ENCODE measurements at regions not wholly inside any gene's neighbourhood (a gene's known extent, or its start where the extent isn't known, plus 50 kb on each side); places are given as distances from the start of the nearest gene placed in this dataset.

DNA sequence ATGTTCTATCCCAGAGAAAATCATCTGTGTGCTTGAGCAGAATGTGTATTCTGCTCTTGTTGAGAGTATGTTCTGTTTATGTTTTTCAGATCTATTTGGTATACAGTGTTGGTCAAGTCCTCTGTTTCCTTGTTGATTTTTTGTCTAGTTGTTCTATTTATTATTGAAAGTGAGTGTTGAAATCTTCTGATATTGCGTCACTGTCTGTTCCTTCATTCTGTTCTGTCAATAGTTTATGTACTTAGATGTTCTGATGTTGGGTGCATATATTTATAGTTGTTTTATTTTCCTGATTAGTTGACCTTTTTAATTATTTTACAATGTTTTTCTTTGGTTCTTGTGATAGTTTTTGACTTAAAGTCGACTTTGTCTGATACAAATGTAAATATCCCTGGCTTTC is 458.7 kb upstream of the HSF2 start:
- TF ChIP-seq, protein P1, sequence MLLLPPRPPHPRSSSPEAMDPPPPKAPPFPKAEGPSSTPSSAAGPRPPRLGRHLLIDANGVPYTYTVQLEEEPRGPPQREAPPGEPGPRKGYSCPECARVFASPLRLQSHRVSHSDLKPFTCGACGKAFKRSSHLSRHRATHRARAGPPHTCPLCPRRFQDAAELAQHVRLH (tag by site-specific recombination; IDR thresholded peaks at IDR 0.05), result no peak
- TF ChIP-seq ZNF248 (tag by site-specific recombination; IDR thresholded peaks at IDR 0.05) (no peak), ZBTB8A (tag by site-specific recombination; IDR thresholded peaks at IDR 0.05) (no peak), ZNF785 (tag by site-specific recombination; IDR thresholded peaks at IDR 0.05) (no peak), ZNF433 (tag by site-specific recombination; IDR thresholded peaks at IDR 0.05; ENCODE audit: low read depth) (no peak), ZNF175 (tag by site-specific recombination; IDR thresholded peaks at IDR 0.05) (no peak), ZNF292 (tag by site-specific recombination; IDR thresholded peaks at IDR 0.05; ENCODE audit: borderline replicate concordance, low read depth) (no peak), ZNF677 (tag by site-specific recombination; IDR thresholded peaks at IDR 0.05) (no peak), ZNF10 (tag by site-specific recombination; IDR thresholded peaks at IDR 0.05) (no peak), ZNF274 (IDR thresholded peaks at IDR 0.05; ENCODE audit: low read length) (no peak), ZNF274 (tag by site-specific recombination; IDR thresholded peaks at IDR 0.05; ENCODE audit: borderline replicate concordance) (no peak), ZNF707 (tag by site-specific recombination; IDR thresholded peaks at IDR 0.05) (no peak)
- TF ChIP-seq, protein P2, sequence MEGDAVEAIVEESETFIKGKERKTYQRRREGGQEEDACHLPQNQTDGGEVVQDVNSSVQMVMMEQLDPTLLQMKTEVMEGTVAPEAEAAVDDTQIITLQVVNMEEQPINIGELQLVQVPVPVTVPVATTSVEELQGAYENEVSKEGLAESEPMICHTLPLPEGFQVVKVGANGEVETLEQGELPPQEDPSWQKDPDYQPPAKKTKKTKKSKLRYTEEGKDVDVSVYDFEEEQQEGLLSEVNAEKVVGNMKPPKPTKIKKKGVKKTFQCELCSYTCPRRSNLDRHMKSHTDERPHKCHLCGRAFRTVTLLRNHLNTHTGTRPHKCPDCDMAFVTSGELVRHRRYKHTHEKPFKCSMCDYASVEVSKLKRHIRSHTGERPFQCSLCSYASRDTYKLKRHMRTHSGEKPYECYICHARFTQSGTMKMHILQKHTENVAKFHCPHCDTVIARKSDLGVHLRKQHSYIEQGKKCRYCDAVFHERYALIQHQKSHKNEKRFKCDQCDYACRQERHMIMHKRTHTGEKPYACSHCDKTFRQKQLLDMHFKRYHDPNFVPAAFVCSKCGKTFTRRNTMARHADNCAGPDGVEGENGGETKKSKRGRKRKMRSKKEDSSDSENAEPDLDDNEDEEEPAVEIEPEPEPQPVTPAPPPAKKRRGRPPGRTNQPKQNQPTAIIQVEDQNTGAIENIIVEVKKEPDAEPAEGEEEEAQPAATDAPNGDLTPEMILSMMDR (tag by site-specific recombination; IDR thresholded peaks at IDR 0.05), result no peak
- TF ChIP-seq, protein P3, sequence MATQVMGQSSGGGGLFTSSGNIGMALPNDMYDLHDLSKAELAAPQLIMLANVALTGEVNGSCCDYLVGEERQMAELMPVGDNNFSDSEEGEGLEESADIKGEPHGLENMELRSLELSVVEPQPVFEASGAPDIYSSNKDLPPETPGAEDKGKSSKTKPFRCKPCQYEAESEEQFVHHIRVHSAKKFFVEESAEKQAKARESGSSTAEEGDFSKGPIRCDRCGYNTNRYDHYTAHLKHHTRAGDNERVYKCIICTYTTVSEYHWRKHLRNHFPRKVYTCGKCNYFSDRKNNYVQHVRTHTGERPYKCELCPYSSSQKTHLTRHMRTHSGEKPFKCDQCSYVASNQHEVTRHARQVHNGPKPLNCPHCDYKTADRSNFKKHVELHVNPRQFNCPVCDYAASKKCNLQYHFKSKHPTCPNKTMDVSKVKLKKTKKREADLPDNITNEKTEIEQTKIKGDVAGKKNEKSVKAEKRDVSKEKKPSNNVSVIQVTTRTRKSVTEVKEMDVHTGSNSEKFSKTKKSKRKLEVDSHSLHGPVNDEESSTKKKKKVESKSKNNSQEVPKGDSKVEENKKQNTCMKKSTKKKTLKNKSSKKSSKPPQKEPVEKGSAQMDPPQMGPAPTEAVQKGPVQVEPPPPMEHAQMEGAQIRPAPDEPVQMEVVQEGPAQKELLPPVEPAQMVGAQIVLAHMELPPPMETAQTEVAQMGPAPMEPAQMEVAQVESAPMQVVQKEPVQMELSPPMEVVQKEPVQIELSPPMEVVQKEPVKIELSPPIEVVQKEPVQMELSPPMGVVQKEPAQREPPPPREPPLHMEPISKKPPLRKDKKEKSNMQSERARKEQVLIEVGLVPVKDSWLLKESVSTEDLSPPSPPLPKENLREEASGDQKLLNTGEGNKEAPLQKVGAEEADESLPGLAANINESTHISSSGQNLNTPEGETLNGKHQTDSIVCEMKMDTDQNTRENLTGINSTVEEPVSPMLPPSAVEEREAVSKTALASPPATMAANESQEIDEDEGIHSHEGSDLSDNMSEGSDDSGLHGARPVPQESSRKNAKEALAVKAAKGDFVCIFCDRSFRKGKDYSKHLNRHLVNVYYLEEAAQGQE (tag by site-specific recombination; IDR thresholded peaks at IDR 0.05), result no peak
